Lower lobe of right lung (tissue), 2 donors: ENCODE measurements at regions not wholly inside any gene's neighbourhood (a gene's known extent, or its start where the extent isn't known, plus 50 kb on each side); places are given as distances from the start of the nearest gene placed in this dataset.

Experiments used
- ATAC-seq, 2 donors: fragments of 200-7000 bp; cut with Tn5 transposase; one replicate each; pipeline ENCODE4 v1.9.1; 2020 to 2022; ENCODE audit warnings: mild to moderate bottlenecking in 2 of 2, moderate library complexity in 2 of 2
- DNase-seq: peaks from one replicate; pipeline ENCODE4 v3.0.0-alpha.2; 2020
- H3K27ac ChIP-seq: fragments of 200-600 bp; one replicate; pipeline ENCODE4 v1.8.0; 2022
- H3K27me3 ChIP-seq: fragments of 200-600 bp; one replicate; pipeline ENCODE4 v1.8.0; 2022; ENCODE audit warnings: low read depth
- H3K36me3 ChIP-seq: fragments of 200-600 bp; one replicate; pipeline ENCODE4 v1.8.0; 2022; ENCODE audit warnings: mild to moderate bottlenecking
- H3K4me1 ChIP-seq: fragments of 200-600 bp; one replicate; pipeline ENCODE4 v1.8.0; 2022
- H3K4me3 ChIP-seq: fragments of 200-600 bp; one replicate; pipeline ENCODE4 v1.8.0; 2022; ENCODE audit warnings: mild to moderate bottlenecking
- H3K9me3 ChIP-seq: fragments of 200-600 bp; one replicate; pipeline ENCODE4 v1.8.0; 2022
- CTCF ChIP-seq: fragments of 200-600 bp; IDR thresholded peaks from one replicate; pipeline ENCODE4 v1.8.0; 2022; ENCODE audit warnings: antibody characterized with exemption, mild to moderate bottlenecking
- intact Hi-C: fragments of 100-400 bp; cut with DNase I; formaldehyde crosslinking; loops from one replicate; pipeline ENCODE4 v1.11.0; 2022
- donor health status: DM: no; HTN: yes; CAD: no; lungs with severe emphysema.

DNA sequence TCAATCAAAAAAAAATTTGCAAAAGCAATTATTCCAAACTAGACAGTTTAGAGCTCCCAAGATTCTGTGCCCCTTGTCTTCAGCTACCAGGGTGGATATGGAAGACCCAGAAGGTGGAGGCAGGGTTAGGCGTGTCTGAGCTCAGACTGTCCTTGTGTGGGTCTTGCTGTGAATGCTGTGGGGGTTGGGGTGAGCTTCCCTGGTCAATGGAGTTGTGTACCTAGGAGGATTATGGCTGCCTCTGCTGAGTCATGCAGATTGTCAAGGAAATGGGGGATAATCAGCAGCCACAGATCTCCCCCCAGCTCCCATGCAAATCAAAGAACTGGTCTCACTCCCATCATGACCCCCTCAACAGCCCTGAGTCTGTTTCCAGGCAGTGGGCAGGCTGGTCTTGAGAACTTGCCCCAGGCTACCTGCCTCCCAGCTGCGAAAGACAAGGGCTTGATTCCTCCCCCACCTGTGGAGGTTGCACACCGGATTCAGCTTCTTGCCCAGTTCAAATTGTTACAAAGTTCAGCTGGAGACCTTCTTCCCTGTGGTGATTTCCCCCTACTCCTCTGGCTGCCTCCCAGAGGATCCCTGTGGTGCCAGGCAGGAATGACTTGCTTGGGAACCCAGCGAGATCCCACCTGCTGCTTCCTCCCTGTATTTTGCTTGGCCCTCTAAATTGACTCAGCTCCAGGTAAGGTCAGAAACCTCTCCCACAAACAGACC, 77.0 kb downstream of the RAD51AP2 start:
- no peak for TF ChIP-seq CTCF
- Histone ChIP-seq H3K27ac (no peak overlapping the region), H3K9me3 (no peaks in the 10 kb centered on the region), H3K36me3 (no peaks in the 10 kb centered on the region), H3K4me3 (no peak overlapping the region), H3K4me1 (no peaks in the 10 kb centered on the region), H3K27me3 (no peaks in the 10 kb centered on the region)
- intact Hi-C loops = no loop called here
- DNase-seq = no peak
- ATAC-seq = no peak

GRCh38 chr2:17430326-17430725, 87.9 kb downstream of the RAD51AP2 start:
- Histone ChIP-seq H3K36me3 (no peaks in the 10 kb centered on the region), H3K4me3 (no peak overlapping the region), H3K27me3 (no peaks in the 10 kb centered on the region), H3K4me1 (no peaks in the 10 kb centered on the region), H3K9me3 (no peaks in the 10 kb centered on the region), H3K27ac (no peak overlapping the region)
- TF ChIP-seq CTCF = no peak
- DNase-seq (no peak), ATAC-seq (no peak)
- intact Hi-C loops = no loop called here

DNA sequence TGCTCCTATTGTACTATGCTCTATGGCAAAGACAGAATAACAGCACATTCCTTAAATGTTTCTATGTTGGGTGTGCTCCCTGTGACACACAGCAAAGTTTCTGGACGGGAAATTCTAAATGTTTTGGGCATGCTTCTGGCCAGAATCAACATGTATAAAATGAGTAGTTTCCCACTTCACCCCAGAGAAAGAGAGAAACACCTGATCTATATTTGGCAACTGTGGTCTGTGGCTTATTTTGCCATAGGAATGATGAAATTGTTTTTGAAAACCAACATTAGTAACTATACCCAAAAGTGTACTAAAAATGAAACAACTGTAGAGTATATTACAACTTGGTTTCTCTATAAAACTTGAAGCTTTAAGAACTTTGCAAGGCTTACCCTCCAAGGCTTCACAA, 89.1 kb downstream of the RAD51AP2 start:
- Histone ChIP-seq H3K36me3 (no peaks in the 10 kb centered on the region), H3K4me3 (no peak overlapping the region), H3K27ac (no peak overlapping the region), H3K27me3 (no peaks in the 10 kb centered on the region), H3K4me1 (no peaks in the 10 kb centered on the region), H3K9me3 (no peaks in the 10 kb centered on the region)
- intact Hi-C loops = no loop called here
- ATAC-seq (no peak), DNase-seq (no peak)
- no peak for TF ChIP-seq CTCF

- H3K9me3 ChIP-seq = no peaks in the 10 kb centered on the region
- no peaks in the 10 kb centered on the region for H3K4me1 ChIP-seq
- intact Hi-C loops = no loop called here
- no peak overlapping the region for H3K4me3 ChIP-seq
- no peaks in the 10 kb centered on the region for H3K27me3 ChIP-seq
- ATAC-seq (no peak), DNase-seq (no peak)
- H3K27ac ChIP-seq = no peak overlapping the region
- no peak for TF ChIP-seq CTCF
- no peaks in the 10 kb centered on the region for H3K36me3 ChIP-seq
These were observed 90.8 kb downstream of the RAD51AP2 start for GRCh38 chr2:17427401-17427800.

DNA sequence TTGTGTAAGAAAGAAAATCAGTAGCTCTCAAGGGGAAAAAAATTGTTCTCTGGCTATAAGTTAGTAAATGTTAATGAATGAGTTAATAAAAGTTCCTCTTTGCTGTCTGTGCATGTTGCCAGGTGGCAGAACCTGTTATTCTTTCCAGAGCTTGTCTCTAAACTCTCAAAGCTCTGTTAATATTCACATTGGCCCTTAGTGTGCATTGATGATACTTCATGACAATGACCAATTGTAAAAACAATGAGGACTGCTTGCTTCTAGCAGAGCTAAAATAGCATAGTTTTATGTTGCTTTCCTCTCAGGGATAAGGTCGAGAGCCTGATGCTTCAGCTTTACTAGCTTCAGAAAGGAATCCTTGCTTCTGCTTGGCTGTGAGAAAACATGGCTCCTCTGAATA, 91.5 kb downstream of the RAD51AP2 start:
- Histone ChIP-seq H3K4me1 (no peaks in the 10 kb centered on the region), H3K27me3 (no peaks in the 10 kb centered on the region), H3K4me3 (no peak overlapping the region), H3K36me3 (no peaks in the 10 kb centered on the region), H3K9me3 (no peaks in the 10 kb centered on the region), H3K27ac (no peak overlapping the region)
- DNase-seq (no peak), ATAC-seq (no peak)
- intact Hi-C loops = no loop called here
- TF ChIP-seq CTCF = no peak
